ENCODE measurements at regions not wholly inside any gene's neighbourhood (a gene's known extent, or its start where the extent isn't known, plus 50 kb on each side); places are given as distances from the start of the nearest gene placed in this dataset.

GRCh38 chr1:220983877-220984635 lies 104.8 kb downstream of the HLX start:
- no peak for DNase-seq

DNA sequence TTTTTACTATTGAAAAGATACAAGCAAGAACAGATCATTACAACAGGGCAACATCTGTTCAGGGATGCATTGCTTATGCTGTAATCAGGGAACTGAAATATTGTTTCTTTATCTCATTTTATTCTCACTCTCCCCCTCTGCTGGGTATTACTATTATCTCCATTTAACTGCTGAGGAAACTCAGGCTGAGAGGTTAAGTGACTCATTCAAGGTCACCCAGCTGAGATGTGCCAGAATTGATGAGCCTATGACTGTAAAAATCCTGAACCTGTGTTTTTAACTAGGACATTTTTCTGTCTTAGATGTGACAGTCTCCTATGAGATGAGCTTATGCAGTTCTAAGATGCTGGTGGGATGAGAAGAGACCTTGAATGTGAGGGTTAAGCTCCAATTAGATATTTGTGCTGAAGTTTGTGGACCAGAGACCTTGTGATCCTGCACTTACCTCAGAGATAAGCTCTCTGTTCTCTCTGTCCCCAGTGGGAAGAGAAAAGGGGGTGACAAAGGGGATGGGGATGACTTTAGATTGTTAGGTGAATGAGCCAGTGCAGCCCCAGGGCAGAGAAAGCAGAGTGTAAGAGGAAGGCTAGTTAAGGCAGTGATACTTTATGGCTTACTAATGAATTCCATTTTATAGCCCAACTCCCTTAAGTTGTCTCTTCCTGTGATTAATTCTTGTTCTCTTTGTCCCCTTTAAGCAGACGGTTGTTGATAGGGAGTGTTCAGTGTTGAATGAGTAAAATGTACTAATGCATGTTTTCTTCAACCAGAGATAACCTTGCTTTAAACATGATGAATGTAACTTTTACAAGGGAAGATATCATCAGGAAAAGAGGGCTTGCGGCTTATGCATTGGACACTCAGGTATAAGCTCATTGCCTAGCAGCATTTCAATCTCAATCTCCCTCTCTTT lies 111.4 kb downstream of the HLX start:
- peak; percentile 36 to 68 (median 65) for DNase-seq

GRCh38 chr1:220991506-220991905 lies 112.3 kb downstream of the HLX start:
- no peak for DNase-seq

GRCh38 chr1:220991959-220992704 lies 112.9 kb downstream of the HLX start:
- no peak for DNase-seq

DNA sequence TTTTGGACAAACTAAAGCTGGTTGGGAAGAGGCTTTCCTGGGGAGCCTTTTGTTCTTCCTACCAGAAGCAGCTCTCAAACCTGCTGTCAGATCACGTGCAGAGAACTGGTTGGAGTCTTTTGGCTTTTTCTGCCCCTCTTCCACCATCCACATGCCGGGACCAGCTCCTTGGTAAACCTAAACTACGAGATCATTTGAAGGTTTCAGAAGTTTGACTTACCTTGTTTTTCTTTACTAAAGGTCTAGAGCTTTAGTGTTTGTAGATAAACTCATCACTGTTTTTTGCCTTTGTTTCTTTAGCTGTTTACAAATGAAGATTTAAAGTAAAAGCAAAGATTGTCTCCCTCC lies 113.4 kb downstream of the HLX start:
- DNase-seq: no peak

- DNase-seq: no peak
Observed at GRCh38 chr1:220994671-220995070, 115.4 kb downstream of the HLX start.

DNA sequence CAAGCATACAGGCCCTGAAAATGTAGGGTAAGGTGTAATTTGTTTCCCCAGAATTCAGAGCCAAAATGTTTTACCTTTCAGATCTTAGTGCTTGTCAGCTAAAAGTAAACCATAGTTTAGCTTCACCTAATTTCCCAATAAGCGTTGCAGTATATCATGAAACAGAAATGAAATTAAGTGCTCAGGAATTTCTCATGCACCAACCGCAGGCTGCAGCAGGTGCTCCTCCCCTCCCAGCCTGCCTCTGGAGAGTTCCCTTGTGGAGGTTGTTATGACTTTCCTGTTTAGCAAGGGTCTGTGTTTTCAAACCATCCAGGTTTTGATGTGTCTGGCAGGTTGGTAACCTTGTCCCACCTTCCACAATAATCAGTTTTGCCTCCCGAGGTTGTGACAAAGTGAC lies 118.5 kb downstream of the HLX start:
- no peak for DNase-seq

GRCh38 chr1:220999872-221000863 lies 120.9 kb downstream of the HLX start:
- DNase-seq: peak; percentile 79 to 98 (median 93)

DNA sequence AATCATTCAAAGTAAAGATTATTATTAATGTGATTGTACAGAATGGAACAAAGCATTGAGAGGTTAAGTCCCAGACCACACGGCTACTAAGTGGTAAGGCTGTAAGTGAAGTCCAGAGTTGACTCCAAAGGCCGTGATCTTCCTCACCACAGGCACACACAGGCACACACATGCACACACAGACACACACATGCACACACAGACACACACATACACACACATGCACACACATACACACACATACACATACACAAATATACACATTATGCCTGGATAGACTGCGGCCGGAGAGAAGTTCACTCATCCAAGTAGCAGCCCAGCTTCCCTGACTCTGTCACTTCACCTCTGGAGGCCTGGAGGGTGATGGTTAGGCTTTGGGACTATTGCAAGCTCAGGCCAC lies 121.9 kb downstream of the HLX start:
- DNase-seq: no peak

GRCh38 chr1:221002601-221003000 lies 123.4 kb downstream of the HLX start:
- DNase-seq: no peak

DNA sequence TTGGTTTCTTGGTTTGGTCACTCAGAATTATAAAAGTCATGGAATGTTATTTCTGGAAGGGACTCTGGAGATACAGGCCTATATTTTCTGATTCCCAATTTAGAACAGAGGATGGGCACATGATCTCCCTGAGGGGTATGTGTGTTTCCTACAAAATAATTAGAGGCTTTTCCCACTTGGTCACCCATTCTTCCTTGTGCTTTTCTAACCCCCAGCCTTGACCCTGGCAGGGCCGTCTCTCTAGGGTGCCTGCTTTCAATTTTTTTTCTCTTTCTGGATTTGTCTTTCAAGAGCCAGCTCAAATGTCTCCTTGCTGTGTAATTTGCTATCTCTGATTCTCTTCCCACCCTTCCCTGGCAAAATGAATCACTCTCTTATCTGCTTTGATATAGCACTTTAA lies 131.9 kb downstream of the HLX start:
- no peak for DNase-seq

DNA sequence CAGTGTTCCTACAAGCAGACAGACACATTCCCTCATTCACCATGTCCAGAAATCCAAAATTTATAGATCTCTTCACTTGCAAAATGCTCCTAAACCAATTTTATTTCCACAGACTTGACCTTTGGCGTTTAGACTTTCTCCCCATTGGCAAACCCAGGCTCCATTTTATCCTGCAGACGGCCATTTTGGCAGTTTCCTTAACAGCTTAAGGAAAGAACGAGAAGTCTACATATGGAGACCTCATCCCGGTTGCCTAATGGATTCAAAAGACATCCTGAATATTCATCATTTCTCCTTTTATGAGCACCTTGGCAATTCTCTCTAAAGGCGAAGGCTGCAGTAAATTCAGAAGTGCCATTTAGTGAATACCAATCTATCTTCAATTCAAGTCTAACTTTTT lies 132.9 kb downstream of the HLX start:
- no peak for DNase-seq

DNA sequence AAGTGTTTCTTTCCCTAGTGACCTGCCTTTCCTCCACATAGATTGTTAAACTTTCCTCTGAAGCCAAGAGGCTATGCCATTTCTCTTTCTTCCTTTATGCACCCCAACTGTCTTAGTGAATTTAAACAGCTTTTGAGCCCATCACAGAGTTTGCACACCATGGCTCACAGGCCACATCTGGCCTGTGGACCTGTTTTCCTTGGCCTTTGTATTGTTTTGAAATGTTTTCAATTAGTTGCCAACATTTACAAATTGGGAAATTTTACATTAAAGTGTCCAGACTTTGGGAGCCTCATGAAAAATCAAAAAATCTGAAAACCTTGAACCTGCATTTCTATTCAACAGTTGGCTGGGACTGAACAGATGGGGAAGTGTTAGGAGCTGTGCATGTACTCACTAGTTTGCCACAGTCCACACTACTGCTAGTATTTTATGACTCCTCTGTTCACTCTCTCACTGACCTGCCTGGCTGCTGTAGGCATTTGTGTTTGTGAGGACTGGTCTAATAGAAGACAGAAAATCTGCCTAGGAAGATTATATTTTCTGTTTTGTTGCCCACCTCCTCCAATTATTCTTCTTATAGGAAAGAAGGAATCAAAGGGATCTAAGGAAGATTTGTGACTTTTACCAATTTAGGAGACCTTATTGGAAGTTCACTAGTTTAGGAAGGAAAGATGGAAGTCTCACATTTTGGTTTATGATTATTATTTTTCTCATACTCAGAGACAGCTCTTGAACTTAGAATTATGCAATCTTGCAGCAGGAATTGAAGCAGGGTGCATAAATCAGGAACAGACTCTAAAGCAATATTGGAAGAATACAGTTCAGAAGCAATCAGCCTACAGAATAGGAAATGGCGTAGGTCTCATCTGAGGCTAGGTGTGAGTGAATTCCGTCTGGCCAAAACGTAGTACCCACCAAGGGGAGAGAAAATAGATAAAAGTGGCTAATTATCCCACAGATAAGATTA lies 134.7 kb downstream of the HLX start:
- peak in 1 of 3 donors; percentile 42 for DNase-seq

GRCh38 chr1:221015159-221015790 lies 136.0 kb downstream of the HLX start:
- peak; percentile 23 to 50 (median 40) for DNase-seq

DNA sequence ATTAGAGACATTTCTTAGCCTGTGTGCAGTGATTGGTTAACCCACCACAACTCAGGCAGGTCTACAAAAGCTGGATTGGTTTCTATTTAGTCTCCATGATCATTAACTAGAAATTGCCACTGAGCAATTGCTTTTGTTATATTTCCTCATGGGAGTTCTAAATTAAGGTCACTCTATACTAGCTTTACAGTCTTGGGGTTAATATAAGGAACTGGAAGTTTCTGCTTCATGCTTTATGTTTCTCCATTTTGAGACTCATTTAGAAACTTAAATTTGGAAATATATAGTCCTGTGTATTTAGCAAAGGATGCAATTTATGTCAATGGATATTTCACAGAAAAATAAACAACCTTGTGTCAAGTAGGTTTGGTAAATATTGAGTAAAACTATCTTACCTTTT lies 137.5 kb downstream of the HLX start:
- DNase-seq: peak in 2 of 3 donors; percentile 52 to 56

- DNase-seq: no peak
Observed at GRCh38 chr1:221018414-221018813, 139.2 kb downstream of the HLX start.

DNA sequence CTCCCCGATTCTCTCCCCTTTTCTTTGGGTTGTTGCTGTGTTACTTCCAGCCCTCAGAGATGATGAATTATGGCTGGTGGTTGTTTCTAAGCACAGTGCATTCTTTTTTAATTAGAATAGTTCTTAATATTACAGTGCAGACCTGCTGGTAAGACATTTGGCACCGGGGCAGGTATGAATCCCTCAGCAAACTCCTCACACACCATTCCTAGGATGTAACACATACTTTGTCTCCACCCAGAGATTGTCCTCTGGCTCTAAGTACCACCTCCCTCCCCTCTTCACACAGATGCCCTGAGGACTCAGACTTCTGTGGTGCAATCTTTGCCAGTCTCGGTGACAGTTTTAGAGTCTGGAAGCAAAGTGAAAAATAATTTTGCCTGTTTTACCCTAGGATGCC lies 143.1 kb downstream of the HLX start:
- DNase-seq: no peak

DNA sequence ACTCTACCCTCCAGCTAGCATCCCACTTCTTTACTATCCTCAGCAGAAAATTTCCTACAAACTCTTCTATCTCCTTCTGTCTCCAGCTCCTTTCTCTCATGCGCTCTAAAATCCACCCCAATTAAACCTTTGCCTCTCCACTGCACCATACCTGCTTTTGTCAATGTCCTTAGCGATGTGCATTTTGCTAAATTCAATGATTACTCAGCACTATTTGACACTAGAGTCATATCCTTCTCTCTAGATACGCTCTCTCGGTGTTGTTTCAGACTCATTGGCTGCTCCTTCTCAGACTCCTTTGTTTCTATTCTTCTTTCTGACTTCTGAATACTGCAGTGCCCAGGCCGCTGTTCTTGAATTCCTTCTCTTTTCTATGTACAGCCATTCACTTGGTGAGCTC lies 144.2 kb downstream of the HLX start:
- no peak for DNase-seq

- DNase-seq: peak; percentile 30 to 59 (median 46)
Observed at GRCh38 chr1:221025501-221025900, 146.3 kb downstream of the HLX start.

DNA sequence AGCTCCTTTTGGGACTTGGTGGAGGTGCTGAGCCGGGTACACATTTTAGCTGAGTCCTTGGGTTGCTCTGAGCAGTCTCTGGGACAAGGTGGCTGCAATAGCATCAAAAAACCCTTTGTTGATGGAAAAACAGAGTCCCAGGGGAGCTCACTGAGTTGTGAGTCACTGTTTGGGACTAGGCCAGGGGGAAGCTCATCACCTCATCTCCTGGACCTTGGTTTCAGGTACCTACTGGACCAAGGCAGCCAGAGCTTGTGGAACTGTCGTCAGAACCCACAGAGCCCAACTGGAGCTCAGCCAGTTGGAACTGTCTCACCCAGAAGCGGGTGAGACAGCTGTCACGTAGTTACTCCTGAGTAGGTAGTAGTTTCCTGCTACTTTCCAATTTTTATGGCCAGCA lies 146.7 kb downstream of the HLX start:
- DNase-seq: no peak

Data from suppressor macrophage treated with lipopolysaccharide for 1 hour (primary cell).